HG02970 (cell line): ENCODE measurements at regions not wholly inside any gene's neighbourhood (a gene's known extent, or its start where the extent isn't known, plus 50 kb on each side); places are given as distances from the start of the nearest gene placed in this dataset.
"Not testable (repeated sequence)": the region's sequence is repeated elsewhere in the genome, so short reads cannot be mapped to it uniquely, and the experiment has no call there.

ENCODE experiments used
- ATAC-seq: cut with Tn5 transposase; IDR thresholded peaks from one replicate; pipeline ENCODE4 v1.9.1; 2021; ENCODE audit warnings: mild to moderate bottlenecking, moderate library complexity, moderate number of reproducible peaks; ENCODE audit not compliant: unreplicated experiment, low FRiP score

DNA sequence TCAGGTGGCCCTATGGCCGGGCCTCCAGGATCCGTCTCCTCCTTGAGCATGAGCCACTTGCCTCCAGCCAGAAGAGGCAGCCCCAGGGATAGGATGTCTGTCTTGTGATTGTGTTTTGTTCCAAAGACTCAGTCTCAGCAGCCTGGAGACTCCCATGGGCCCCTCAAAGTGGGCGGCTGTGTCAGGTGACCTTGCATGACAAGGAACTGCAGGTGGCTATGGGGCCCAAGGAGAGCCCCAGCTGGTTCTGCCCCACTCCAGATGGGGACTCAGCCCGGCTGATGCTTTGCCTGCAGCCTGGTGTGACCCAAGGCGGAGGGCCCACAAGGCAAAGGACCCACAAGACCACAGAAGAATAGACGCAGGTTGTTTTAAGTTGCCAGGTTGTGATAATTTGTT lies 284.3 kb upstream of the IRX4 start:
- no peak for ATAC-seq

DNA sequence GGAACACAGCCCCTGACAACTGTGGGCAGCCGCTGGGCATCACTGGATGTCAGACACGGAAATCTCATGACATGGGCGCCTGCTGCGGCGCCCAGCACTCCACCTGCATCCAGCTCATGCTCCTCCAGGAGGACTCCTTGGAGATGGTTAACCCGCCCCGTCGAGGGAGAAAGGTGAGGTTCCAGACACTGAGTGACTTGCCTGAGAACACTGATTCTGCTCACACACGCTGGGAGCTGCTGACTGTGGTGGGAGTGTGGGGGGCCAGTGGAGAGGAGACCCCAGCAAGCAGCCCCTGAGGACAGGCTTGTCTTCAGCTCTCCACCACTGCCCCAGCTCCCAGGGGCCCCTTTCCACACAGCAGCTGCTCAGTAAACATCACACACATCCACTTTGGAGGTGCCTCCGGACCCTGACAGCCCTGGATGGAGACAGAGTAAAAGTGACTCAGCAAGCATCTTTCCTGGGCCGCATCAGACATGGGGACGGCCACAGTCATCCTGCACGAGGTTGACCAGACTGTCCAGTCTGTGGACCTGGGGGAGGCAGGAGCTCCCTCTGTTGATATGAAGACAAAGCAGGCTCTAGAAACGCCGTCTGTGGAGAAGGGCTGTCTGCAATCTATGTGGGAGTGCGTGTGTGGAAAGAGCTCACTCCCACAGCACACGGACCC lies 283.7 kb upstream of the IRX4 start:
- ATAC-seq = no peak

DNA sequence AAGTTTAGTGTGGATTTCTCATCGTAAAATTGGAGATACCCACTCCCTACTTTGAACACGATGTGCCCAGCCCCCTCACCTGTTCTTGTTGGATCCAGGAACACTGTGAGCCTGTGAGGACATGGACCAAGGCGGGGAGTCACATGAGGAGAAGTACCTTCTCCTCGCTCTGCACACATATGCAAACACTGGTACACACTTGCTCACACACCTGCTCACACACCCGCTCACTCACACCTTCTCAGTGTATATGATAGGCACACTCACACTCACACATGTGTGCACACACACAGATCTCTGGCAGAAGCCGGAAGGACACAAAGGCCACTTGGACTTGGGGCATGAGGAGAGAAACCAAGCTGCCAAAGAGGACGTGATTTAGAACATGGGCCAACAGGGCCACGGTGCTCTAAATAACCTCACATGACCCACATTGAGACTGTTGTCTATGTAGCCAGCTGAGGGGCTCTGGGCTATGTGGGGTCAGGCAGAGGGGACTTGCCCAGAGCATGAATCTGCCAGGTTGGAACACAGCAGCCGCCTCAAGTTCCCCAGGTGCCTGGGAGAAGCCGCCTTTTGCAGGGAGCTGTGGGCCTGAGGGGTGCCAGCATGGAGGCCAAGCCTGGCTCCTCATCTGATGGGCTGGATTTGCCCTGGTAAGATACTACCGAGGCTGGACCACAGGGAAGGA lies 283.0 kb upstream of the IRX4 start:
- no peak for ATAC-seq

DNA sequence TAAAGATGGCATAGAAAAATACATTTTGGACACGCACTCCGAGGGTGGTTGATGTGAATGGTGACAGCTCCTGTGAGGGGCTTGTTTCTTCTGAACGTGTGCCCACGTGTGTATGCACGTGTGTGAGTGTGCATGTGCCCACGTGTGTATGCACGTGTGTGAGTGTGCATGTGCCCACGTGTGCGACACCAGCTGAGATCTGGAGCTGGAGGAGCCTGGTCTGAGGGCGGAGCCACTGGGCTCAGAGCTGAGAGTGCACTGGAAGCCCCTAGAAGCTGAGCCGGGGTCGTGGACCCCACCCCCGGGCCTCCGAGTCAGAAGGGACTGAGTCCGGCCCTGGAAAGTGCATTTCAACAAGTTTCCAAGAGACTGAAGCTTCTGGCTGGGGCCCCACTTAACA lies 282.5 kb upstream of the IRX4 start:
- no peak for ATAC-seq

DNA sequence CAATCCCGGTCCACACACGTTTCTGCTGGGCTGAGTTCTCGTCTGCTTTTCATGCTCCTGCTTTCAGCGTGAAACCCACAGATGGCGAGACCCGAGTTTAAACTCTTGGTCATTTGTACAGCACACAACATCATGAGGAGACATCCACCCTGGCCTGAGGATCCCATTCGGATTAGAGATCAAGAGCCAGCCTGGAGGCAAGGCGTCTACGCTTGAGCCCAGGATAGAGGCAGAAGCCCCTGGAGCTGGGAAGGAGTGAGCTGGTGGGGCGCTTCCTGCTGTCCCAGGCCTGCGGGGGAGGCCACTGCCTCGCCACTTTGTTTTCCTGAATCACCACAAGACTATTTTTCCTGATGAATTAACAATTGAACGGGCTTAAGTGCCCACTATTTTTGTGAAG lies 281.9 kb upstream of the IRX4 start:
- ATAC-seq = no peak

DNA sequence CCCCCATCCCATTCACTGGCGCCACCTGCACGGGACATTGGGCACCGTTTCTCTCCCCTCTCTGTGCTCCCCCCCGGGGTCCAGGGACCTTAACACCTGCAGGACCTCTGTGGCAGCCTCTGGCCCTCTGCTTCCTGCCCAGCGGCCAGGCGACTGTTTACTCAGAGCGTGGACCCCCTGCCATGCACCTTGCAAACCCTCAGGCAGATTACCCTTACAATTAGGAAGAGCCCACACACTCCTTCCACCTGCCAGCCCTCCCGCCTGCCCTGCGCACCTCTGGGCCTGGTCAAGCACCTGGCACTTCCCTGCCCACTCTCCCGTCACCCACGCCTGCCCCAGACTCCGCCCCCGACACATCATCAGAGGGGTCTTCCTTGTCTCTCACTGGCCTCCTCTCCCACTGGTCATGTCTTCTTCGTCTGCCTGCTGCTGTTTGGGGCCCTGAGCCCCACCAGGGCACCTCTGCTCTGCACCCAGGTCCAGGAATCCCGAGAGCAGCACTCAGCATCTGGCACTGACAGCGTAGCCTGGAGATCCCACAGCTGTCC lies 281.3 kb upstream of the IRX4 start:
- ATAC-seq = no peak

DNA sequence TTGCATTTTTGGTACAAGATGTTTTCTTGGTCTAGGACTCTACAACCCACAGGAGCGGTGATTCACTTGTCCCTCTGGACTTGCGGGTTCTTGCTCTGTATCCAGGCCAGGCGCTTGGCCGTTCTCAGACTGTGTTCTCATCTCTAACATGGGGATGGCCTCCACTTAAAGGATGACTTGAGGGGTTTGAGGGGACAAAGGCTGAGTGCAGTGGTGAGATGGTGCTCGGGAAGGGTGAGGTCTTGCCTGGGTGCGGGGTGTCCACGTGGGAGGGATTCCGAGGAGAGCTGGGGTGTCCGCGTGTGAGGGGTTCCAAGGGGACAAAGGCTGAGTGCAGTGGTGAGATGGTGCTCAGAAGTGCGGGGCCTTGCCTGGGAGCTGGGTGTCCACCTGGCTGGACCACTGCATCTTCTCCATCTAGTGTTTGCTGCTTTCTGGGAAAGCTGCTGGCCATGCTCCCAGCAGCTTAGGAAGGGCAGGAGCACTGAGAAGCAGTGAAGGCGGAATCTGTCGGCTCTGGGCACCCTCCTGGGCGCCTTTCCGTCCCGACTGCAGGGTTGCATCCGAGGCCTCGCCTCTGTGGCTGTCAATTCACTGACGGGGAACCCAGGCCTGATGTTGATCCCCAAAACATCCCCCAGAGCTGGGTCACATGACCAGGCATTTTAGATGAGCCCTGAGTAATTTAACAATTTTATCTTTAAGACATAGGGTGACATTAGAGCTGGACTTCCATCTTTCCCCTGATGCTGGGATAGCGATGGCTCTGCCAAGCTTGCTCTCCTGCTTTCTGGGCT lies 280.5 kb upstream of the IRX4 start:
- ATAC-seq = no peak

DNA sequence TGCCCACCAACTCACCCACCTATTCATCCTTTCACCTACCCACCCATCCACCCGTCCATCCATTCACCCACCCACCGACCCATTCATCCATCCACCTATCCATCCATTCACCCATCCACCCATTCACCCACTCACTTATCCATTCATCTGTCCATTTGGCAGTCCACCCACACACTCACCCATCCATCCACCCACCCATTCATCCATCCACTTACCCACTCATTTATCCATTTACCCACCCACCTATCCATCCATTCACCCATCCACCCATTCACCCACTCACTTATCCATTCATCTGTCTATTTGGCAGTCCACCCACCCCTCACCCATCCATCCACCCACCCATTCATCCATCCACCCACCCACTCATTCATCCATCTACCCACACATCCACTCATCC lies 278.1 kb upstream of the IRX4 start:
- no peak for ATAC-seq

DNA sequence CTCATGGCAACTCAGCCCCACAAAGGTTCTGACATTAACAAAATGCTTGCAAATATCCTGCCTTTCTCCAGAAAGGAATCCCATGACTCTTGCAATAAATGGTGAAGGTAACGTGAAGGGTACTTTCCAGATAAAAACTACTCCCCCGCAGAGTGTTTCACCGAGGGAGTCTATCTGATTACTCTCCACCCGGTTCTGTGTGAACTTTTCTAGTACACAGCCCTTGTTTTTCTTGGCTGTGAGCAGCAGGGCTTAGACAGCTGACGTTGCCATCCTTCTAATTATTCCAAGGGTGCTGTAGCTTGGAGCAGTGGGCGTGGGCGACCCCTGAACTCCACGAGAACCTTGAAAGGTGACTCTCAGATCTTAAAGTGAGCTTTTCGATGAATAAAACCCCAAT lies 276.0 kb upstream of the IRX4 start:
- no peak for ATAC-seq

DNA sequence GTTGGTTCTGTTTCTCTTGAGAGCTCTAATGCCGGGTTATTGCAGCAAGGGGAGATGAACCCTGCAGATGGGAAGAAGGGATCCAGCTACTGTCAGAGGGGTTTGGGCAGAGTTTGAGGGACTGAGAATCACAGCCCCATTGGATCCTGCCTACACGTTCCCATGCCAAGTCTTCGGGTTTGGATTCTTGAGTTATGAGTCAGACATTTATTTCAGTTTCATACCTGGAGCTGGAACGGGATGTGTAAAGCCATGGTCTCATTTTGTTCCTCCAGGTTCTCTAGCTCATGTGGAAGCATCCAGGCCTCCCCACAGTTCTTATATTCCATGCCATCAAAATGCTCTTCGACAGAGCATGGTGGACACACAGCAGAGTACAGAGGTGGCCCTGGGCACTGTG lies 275.4 kb upstream of the IRX4 start:
- ATAC-seq = no peak

DNA sequence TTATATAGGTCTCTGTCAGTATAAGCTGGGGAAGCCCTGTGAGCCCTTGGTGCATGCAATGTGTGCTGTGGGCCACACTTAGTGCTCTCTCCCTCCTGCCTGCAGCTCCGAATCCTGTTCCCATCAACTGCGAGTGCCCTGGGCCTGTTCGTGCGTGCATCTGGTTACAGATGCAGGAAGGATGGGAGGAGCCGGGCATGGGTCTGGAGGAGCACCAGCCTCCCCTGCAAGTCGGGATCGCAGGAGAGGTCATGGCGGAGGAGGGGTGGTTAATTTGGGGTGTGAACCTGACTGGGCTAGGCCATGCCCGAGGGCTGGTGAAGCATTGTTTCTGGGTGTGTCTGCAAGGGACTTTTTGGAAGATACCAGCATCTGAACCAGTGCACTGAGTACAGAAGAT lies 274.6 kb upstream of the IRX4 start:
- ATAC-seq = no peak

DNA sequence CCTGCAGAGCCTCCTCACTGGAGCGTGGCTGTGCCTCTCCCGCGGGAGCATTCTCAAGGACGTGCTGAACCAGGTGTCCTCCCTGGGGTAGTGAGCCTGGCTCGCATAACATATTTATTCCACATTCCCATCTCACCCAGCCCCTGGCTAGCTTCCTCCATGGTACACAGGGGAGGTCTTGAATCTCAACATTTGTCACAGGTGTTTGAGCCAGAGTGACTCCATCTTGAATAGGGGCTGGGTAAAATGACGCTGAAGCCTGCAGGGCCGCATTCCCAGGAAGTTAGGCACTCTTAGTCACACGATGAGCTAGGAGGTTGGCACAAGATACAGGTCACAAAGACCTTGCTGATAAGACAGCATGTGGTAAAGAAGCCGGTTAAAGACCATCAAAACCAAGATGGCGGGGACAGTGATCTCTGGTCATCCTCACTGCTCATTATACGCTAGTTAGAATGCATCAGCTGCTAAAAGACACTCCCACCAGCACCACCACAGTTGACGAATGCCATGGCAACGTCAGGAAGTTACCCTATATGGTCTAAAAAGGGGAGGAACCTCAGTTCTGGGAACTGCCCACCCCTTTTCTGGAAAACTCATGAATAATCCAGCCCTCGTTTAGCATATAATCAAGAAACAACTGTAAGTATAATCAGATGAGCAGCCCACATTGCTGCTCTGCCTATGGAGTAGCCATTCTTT lies 273.8 kb upstream of the IRX4 start:
- ATAC-seq = no peak

DNA sequence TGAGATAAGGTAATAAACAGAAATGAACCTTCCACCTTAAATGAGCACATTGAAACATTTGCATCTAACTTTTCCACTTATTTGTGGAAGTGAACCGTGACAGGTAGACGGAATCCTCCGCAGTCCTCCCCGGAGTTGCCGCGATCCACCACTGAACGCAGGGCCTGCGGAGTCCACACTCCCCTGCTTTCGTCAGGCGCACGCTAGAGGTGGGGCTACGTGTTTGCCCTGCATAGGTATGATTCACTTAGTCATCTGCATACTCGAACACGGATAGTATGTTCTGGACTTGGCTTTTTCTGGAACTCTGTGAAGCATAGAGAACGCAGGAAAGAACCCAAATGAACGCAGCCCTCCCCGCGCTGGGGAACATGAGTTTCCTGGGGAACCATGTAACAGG lies 272.8 kb upstream of the IRX4 start:
- ATAC-seq = no peak

DNA sequence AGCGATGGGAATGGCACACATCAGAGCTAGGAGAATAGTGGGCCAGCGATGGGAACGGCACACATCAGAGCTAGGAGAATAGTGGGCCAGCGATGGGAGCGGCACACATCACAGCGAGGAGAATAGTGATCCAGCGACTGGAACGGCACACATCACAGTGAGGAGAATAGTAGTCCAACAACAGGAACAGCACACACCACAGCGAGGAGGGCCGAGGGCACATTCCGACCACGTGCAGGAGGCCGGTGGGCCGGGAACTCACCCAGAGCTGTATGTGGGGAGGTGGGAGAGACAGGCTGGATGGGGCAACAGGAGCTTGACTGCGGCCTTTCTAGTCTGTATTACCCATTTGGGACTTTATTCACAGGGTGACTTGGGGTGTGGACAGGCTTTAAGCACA lies 271.1 kb upstream of the IRX4 start:
- ATAC-seq = no peak

DNA sequence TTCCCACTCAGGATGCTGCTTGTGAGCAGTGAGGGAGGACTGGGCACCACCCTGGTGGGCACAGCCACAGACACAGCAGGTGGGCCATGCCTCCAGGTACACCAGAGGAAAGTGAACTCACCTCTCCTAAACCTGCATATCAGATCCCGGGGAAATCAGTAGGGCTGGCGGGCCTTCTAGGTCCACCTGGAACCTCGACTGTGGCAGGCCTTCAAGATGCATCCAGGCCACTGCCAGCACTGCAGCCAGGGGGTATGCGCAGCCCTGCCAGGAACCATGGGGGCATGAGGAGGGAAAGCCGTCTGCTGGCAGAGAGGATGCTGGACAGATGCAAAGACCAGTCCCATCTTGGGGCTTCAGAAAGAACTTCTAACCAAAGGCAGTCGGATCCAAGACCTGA lies 270.6 kb upstream of the IRX4 start:
- no peak for ATAC-seq

DNA sequence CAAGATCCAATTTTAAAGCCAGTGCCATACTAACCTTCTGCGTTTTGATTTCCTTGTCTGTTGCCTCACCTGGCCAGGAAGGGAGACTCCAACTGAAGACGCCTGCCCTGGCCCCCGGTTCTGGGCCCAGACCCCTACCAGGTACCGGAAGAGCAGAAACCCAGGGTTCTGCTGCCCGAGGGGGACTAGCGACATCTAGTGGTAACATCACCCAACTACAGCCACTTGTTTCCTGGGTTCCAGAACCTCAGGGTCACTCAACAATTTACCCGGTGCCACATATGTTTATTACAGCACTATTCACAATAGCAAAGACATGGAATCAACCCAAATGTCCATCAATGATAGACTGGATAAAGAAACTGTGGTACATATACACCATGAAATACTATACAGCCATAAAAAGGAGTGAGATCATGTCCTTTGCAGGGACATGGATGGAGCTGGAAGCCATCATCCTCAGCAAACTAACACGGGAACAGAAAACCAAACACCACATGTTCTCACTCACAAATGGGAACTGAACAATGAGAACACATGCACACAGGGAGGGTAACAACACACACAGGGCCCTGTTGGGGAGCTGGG lies 268.7 kb upstream of the IRX4 start:
- not testable (repeated sequence) for ATAC-seq

DNA sequence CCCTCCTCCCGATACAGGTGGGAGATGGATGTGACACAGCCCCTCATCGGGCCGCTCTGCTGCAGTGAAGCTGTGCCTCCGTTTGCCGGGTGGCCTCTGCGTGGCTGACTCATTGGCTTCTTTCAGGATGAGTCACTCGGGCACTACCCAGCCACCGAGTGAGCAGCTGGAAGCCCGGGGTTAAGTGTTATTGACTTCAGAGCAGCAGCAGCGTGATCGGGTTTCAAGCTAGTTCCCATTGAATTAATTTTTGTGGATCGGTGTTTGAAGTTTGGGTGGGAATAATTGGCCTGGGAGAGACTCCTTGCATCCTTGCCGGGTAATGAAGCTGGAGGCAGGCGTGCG lies 266.4 kb upstream of the IRX4 start:
- no peak for ATAC-seq

DNA sequence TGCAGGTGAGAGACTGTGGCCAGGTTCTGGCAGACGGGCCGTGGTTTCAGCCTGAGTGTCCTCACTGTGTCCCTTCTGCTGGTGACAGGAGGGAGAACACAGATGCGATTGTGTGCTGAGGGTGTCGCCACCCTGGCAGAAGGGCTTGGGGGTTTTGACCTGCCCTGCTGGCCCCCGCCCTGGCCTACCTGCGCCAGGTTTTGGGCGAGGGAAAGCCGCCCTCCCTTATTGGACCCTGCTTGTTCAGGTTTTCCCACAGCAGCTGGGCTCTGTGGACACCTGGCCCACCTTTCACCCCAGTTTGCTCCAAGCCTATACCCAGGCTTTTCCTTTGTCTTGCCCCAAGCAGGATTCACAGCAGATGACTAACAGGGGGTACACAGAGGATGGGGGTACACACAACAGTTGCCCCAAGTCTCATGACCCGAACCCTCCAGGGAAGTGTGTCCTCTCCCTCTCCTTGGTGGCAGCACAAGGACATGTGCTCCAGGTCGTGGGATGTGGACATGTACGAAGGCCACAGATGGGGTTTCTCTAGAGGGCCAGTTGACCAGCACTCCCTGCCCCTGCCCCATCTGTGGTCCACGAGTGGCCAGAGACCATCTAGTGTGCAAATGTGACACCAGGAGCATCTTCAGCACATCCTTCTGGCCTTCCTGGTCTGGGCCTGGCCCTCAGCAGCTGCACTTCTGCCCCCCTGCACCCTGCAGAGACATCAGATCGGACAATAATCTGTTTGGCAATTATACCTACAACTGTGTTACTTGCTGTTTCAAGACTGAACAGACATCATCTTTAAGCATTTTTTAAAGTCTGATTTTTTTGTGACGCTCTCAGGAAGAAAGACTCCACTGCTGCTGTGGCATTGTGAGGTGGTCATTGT lies 265.8 kb upstream of the IRX4 start:
- no peak for ATAC-seq

DNA sequence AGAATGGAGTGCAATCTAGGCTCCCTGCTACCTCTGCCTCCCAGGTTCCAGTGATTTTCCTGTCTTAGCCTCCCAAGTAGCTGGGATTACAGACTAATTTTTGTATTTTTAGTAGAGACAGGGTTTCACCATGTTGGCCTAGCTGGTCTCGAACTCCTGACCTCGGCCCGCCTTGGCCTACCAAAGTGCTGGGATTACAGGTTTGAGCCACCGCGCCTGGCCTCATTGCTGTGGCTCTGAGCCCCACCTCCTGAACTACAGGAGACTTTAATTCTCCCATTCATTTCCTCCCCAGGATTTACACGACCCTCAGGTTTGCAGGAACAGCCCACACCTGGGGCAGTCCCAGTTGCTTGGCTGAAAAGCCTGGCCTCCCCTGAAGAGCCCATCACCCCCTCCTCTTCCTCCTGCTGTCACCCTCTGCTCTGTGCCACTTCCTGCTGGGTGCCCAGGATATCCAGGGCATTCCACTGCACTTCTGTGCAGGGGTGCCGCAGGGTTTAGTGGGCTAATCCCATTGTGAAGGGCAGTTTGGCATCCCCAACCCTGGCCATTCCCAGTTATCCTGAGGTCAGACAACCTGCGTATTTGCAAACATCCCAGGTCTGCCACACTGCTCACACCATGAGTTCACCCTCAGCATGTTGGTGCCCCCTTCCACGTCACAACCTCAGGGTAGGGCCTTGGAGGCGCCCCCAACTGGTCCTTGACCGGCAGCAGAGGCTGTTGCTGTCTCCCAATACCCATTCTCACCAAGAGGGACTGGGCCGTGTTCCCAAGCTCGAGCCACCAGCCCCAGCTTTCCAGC lies 265.0 kb upstream of the IRX4 start:
- ATAC-seq = no peak
